GM18517 (cell line): ENCODE measurements at regions not wholly inside any gene's neighbourhood (a gene's known extent, or its start where the extent isn't known, plus 50 kb on each side); places are given as distances from the start of the nearest gene placed in this dataset.
"Not testable (repeated sequence)": the region's sequence is repeated elsewhere in the genome, so short reads cannot be mapped to it uniquely, and the experiment has no call there.

ENCODE experiments used
- ATAC-seq: cut with Tn5 transposase; IDR thresholded peaks from one replicate; pipeline ENCODE4 v1.9.1; 2021; ENCODE audit warnings: mild to moderate bottlenecking, moderate library complexity; ENCODE audit not compliant: unreplicated experiment

GRCh38 chr6:74069089-74069581, 373.1 kb downstream of the CD109 start:
- no peak for ATAC-seq

GRCh38 chr6:74066168-74066871, 370.3 kb downstream of the CD109 start:
- no peak for ATAC-seq

- no peak for ATAC-seq
These were observed 369.7 kb downstream of the CD109 start for GRCh38 chr6:74065705-74066104.

GRCh38 chr6:74063391-74063790, 367.4 kb downstream of the CD109 start:
- no peak for ATAC-seq

GRCh38 chr6:74061201-74061600, 365.2 kb downstream of the CD109 start:
- no peak for ATAC-seq

GRCh38 chr6:74060354-74060753, 364.4 kb downstream of the CD109 start:
- ATAC-seq, result no peak

GRCh38 chr6:74058606-74059005, 362.6 kb downstream of the CD109 start:
- ATAC-seq, result no peak

GRCh38 chr6:74057326-74057725, 361.3 kb downstream of the CD109 start:
- ATAC-seq, result no peak

- no peak for ATAC-seq
These were observed 358.2 kb downstream of the CD109 start for GRCh38 chr6:74054190-74054589.

- no peak for ATAC-seq
These were observed 354.9 kb downstream of the CD109 start for GRCh38 chr6:74050921-74051320.

GRCh38 chr6:74048387-74048786, 352.4 kb downstream of the CD109 start:
- ATAC-seq, result no peak

GRCh38 chr6:74044417-74045096, 348.6 kb downstream of the CD109 start:
- ATAC-seq, result no peak

GRCh38 chr6:74041420-74041819, 345.4 kb downstream of the CD109 start:
- no peak for ATAC-seq

GRCh38 chr6:74018825-74019224, 322.8 kb downstream of the CD109 start:
- no peak for ATAC-seq

GRCh38 chr6:74015427-74015826, 319.4 kb downstream of the CD109 start:
- no peak for ATAC-seq

- ATAC-seq, result no peak
These were observed 304.9 kb downstream of the CD109 start for GRCh38 chr6:74000666-74001490.

- ATAC-seq, result not testable (repeated sequence)
These were observed 294.7 kb downstream of the CD109 start for GRCh38 chr6:73990609-73991238.

GRCh38 chr6:73989428-73989827, 293.4 kb downstream of the CD109 start:
- ATAC-seq, result no peak

GRCh38 chr6:73985891-73986290, 289.9 kb downstream of the CD109 start:
- no peak for ATAC-seq

- ATAC-seq, result no peak
These were observed 288.7 kb downstream of the CD109 start for GRCh38 chr6:73984571-73985210.

GRCh38 chr6:73983367-73983766, 287.4 kb downstream of the CD109 start:
- ATAC-seq, result no peak
